Parathyroid adenoma (tissue), 2 donors: ENCODE measurements at regions not wholly inside any gene's neighbourhood (a gene's known extent, or its start where the extent isn't known, plus 50 kb on each side); places are given as distances from the start of the nearest gene placed in this dataset.

Experiments used
- H2AFZ ChIP-seq: fragments of 300-600 bp; sonication (generic); one replicate; pipeline ENCODE4 v1.7.0; 2017; ENCODE audit warnings: antibody characterized with exemption, mild to moderate bottlenecking
- H3K27ac ChIP-seq: fragments of 300-600 bp; sonication (generic); one replicate; pipeline ENCODE4 v1.7.0; 2017
- H3K27me3 ChIP-seq: fragments of 300-600 bp; sonication (generic); one replicate; pipeline ENCODE4 v1.7.0; 2017; ENCODE audit warnings: low read length; ENCODE audit not compliant: control insufficient read depth, insufficient read depth
- H3K36me3 ChIP-seq: fragments of 300-600 bp; sonication (generic); one replicate; pipeline ENCODE4 v1.7.0; 2017; ENCODE audit warnings: low read length; ENCODE audit not compliant: control insufficient read depth, insufficient read depth
- H3K4me1 ChIP-seq: fragments of 300-600 bp; sonication (generic); one replicate; pipeline ENCODE4 v1.7.0; 2017; ENCODE audit warnings: control low read depth
- H3K4me2 ChIP-seq: fragments of 300-600 bp; sonication (generic); one replicate; pipeline ENCODE4 v1.7.0; 2017; ENCODE audit warnings: low read length
- H3K4me3 ChIP-seq: fragments of 300-600 bp; sonication (generic); one replicate; pipeline ENCODE4 v1.7.0; 2017; ENCODE audit warnings: low read depth, low read length
- H3K79me2 ChIP-seq: fragments of 300-600 bp; sonication (generic); one replicate; pipeline ENCODE4 v1.7.0; 2017; ENCODE audit warnings: control low read depth
- H3K9ac ChIP-seq: fragments of 300-600 bp; sonication (generic); one replicate; pipeline ENCODE4 v1.7.0; 2017; ENCODE audit warnings: mild to moderate bottlenecking
- H3K9me3 ChIP-seq: fragments of 300-600 bp; sonication (generic); one replicate; pipeline ENCODE4 v1.7.0; 2017; ENCODE audit warnings: low read length; ENCODE audit not compliant: control insufficient read depth
- TF ChIP-seq, protein P1 (sequence below): fragments of 300-600 bp; sonication (generic); IDR thresholded peaks from one replicate; pipeline ENCODE4 v1.7.0; 2017; ENCODE audit warnings: antibody characterized with exemption, mild to moderate bottlenecking
- donor health status: primary hyperparathyroidism.

DNA sequence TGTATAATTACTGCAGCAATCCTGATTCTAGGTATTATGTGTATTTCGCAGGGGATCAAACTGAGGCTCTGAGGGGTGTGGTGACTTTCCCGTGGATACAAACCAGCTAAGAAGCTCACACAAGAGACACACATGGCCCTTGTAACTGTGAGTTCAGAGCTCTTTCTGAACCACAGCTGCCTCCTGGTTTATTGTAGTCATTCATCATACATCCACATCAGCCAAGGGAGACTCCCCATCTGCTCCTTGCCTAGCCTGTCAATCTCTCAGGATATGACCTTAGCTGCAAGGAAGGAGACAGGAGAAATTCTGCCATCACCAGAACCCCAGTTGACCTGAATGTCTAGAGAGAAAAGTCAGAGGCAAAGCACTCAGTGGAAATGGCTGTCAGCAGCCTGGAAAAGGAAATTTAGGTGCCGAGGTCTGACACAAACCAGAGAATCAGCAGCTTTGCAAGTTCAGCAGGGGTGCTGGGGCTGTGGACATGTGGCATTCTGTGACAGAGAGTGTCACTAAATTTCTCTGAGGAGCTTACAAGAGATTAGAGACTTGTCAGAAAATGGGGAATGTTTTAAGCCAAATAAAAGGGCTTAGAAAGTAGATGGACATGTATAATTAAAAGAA, 209.5 kb downstream of the AASDHPPT start:
- no peaks in the 10 kb centered on the region for H3K9me3 ChIP-seq
- no peak overlapping the region for H3K9ac ChIP-seq
- H3K4me2 ChIP-seq = no peak overlapping the region
- TF ChIP-seq, protein P1, sequence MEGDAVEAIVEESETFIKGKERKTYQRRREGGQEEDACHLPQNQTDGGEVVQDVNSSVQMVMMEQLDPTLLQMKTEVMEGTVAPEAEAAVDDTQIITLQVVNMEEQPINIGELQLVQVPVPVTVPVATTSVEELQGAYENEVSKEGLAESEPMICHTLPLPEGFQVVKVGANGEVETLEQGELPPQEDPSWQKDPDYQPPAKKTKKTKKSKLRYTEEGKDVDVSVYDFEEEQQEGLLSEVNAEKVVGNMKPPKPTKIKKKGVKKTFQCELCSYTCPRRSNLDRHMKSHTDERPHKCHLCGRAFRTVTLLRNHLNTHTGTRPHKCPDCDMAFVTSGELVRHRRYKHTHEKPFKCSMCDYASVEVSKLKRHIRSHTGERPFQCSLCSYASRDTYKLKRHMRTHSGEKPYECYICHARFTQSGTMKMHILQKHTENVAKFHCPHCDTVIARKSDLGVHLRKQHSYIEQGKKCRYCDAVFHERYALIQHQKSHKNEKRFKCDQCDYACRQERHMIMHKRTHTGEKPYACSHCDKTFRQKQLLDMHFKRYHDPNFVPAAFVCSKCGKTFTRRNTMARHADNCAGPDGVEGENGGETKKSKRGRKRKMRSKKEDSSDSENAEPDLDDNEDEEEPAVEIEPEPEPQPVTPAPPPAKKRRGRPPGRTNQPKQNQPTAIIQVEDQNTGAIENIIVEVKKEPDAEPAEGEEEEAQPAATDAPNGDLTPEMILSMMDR = no peak
- no peaks in the 10 kb centered on the region for H3K4me1 ChIP-seq
- no peak overlapping the region for H3K4me3 ChIP-seq
- no peaks in the 10 kb centered on the region for H3K36me3 ChIP-seq
- no peak overlapping the region for H3K27ac ChIP-seq
- no peaks in the 10 kb centered on the region for H3K27me3 ChIP-seq
- no peaks in the 10 kb centered on the region for H3K79me2 ChIP-seq
- H2AFZ ChIP-seq = no peak overlapping the region

DNA sequence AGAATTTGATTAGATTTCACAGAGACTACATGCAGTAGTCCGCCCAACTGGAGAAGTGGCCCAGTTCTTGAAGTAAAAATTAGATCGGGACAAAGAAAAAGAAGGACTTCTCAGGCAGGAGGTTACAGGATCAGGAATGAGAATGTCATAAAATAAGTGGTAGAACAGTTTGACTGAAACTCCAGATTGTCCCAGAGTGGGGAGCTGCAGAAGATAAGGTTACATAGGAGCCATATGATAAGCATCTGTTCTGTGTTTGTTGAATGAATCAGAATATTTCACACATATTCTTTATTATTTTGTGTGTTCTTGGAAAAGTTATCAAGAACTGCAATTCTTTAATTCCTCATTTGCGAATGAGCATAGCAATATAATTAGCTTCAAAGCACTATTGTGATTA, 210.6 kb downstream of the AASDHPPT start:
- TF ChIP-seq, protein P1 = no peak
- Histone ChIP-seq H3K36me3 (no peaks in the 10 kb centered on the region), H3K9ac (no peak overlapping the region), H2AFZ (no peak overlapping the region), H3K79me2 (no peaks in the 10 kb centered on the region), H3K4me1 (no peaks in the 10 kb centered on the region), H3K4me3 (no peak overlapping the region), H3K27ac (no peak overlapping the region), H3K27me3 (no peaks in the 10 kb centered on the region), H3K9me3 (no peaks in the 10 kb centered on the region), H3K4me2 (no peak overlapping the region)

DNA sequence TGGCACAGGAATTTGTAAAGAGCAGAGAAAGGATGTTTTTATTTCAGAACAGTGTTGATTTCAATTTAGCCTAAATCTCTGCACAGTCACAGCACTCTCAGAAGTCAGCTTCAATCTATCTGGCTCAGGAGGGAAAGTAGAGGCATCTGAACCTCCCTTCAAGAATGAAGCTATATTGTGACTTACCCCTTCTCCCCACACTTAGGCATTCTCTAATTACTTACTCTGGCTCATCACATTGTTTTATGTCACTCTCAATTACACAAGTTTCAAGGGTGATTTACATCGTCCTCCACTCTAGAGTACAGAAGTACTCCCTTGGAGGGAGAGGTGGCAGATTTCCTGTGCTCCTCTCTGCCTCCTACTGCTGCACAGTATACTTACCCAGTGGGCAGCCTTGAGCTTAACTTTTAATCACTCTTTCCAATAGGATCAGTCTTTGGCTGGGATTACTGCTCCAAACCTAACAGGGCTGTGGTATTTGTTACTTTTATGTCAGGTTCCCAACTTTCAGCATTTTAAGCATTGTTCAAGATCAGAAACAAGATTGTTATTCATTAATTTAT, 211.4 kb downstream of the AASDHPPT start:
- no peaks in the 10 kb centered on the region for H3K9me3 ChIP-seq
- H3K27ac ChIP-seq = no peak overlapping the region
- TF ChIP-seq, protein P1 = no peak
- no peak overlapping the region for H3K4me3 ChIP-seq
- no peaks in the 10 kb centered on the region for H3K27me3 ChIP-seq
- no peaks in the 10 kb centered on the region for H3K79me2 ChIP-seq
- H3K4me1 ChIP-seq = no peaks in the 10 kb centered on the region
- H3K36me3 ChIP-seq = no peaks in the 10 kb centered on the region
- no peak overlapping the region for H3K4me2 ChIP-seq
- no peak overlapping the region for H2AFZ ChIP-seq
- no peak overlapping the region for H3K9ac ChIP-seq

DNA sequence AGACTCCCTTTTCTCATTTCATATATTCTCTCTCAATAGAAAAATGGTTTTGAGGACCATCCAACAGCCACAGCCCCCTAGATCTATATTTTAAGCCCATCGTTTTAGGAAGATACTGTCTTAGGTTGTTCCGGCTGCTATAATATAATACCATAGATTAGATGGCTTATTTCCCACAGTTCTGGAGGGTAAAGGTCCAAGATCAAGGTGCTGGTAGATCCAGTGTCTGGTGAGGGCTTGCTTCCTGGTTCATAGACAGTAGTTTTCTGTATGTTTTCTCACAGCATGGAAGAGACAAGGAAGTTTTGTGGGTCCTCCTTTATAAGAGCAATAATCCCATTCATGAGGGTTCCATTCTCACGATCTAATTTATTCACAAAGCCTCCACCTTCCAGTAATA, 215.1 kb downstream of the AASDHPPT start:
- Histone ChIP-seq H3K4me1 (no peaks in the 10 kb centered on the region), H3K79me2 (no peaks in the 10 kb centered on the region), H3K27ac (no peak overlapping the region), H3K9ac (no peak overlapping the region), H2AFZ (no peak overlapping the region), H3K9me3 (no peaks in the 10 kb centered on the region), H3K4me3 (no peak overlapping the region), H3K4me2 (no peak overlapping the region), H3K27me3 (no peaks in the 10 kb centered on the region), H3K36me3 (no peaks in the 10 kb centered on the region)
- TF ChIP-seq, protein P1 = no peak

DNA sequence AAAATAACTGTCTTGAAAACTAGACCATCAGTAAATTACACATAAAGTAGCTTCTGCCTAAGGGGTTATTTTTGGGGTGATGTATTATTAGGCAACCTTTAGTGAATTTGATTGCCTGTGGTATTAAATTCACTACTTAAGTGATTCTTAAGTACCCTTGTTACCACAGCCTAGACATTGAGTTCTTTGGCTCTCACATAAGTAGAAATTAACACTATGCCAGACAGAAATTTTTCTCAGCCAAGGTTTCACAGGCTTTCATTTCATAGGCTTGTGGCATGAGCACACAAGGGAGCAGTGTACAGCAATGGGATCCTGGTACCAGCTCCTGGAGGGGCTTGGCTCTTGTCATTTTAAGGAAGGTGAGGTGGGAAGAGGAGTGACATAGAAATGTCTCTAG, 218.5 kb downstream of the AASDHPPT start:
- no peaks in the 10 kb centered on the region for H3K36me3 ChIP-seq
- H3K4me1 ChIP-seq = no peaks in the 10 kb centered on the region
- no peak overlapping the region for H3K9ac ChIP-seq
- H3K9me3 ChIP-seq = no peaks in the 10 kb centered on the region
- no peaks in the 10 kb centered on the region for H3K79me2 ChIP-seq
- H2AFZ ChIP-seq = no peak overlapping the region
- no peaks in the 10 kb centered on the region for H3K27me3 ChIP-seq
- no peak overlapping the region for H3K4me2 ChIP-seq
- no peak overlapping the region for H3K27ac ChIP-seq
- H3K4me3 ChIP-seq = no peak overlapping the region
- TF ChIP-seq, protein P1 = no peak
